HG02763 (cell line): ENCODE measurements at regions not wholly inside any gene's neighbourhood (a gene's known extent, or its start where the extent isn't known, plus 50 kb on each side); places are given as distances from the start of the nearest gene placed in this dataset.
"Not testable (repeated sequence)": the region's sequence is repeated elsewhere in the genome, so short reads cannot be mapped to it uniquely, and the experiment has no call there.

Experiments used
- ATAC-seq: cut with Tn5 transposase; IDR thresholded peaks from one replicate; pipeline ENCODE4 v1.9.1; 2021; ENCODE audit warnings: mild to moderate bottlenecking, moderate library complexity; ENCODE audit not compliant: unreplicated experiment

DNA sequence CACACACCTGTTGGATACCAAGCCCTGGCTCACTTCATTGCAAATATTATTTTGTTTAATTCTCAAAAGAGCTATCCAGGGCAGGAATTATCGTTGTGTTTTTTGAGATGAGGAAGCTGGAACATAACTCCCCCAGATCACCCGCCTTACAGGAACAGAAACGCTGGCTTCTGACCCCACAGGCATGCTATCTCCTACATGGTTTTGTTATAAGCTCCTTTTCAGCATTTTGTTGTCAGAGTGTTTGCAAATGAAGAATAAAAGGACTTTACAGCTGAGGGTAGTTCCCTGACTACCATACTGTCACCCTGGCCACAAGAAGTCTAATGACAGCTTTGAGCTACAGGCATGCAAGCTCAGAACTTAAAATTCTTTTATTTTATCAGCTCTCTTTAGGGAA is 62.0 kb upstream of the MRPS9 start:
- ATAC-seq = no peak

DNA sequence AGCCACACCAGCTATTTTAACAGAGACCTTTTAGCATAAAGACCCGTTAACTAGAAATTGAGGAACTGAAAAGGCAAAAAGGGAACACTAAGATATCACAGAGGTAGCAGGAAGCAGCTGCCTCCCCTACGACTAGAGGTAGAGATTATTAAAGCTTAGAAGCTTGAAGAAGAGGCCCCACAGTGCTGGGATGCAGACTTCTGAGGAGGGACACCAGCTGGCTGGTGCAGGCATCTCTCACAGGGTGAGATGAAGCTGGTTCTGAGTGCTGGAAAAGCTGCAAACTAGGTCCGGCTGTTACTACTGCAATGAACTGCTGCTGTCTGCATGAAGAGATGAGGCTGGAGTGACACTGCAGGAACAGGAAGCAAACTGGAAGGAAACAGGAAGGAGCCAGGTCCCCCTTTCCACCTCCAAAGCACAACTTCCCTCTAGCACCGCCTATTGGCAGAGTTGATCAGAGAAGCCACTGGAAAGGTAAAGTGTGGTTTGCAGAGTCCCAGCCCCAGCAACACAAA is 61.2 kb upstream of the MRPS9 start:
- peak; percentile 96 for ATAC-seq

DNA sequence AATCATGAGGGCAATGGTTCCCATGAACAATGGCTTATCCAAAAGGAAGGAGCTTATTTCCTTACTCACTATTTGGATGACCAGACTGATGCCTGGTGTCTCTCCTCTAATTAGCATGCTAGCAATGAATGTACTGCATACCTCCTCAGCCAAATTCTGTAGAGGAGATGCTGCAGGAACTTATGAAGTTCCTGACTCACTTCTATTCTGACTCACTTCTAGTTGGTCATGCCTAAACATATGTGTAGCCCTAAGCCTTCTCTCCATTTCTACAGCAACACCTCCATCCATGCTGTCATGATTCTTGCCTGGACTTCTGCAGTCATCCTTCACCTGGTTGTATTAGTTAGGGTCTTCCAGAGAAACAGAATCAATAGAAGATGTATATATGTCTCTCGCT is 59.9 kb upstream of the MRPS9 start:
- ATAC-seq = no peak

DNA sequence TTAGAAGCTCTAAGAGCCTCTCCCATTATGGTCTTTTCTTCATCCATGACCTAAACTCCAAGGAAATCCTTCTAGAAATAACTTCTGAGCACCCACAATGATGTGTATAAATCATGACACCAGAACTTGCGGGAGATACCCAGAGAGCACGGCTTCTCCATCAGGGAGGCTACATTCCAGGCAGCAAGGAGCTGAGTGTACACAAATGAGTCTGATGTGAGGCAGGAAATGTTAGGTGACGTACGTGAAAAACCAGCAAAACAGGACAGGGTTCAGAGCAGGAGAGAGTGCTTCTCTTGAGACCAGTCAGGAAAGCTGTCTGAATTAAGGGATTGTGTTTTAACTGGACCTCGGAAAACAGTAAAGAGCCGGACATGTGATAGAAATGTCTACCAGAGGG is 58.1 kb upstream of the MRPS9 start:
- not testable (repeated sequence) for ATAC-seq

DNA sequence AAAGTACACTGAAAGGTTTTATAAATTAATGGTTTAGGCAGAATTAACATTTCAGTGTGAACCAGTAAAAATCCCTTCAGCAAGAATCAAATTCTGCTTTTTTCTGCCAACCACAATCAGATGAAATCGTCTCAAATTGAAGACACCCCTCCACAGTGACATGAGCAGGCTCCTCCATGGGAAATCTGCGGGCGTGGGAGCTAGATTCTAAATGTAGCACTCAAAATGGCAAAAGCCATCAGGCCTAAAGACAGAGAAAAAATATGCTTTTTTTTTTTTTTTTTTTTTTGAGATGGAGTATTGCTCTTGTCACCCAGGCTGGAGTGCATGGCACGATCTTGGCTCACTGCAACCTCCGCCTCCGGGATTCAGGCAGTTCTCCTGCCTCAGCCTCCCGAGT is 55.8 kb upstream of the MRPS9 start:
- no peak for ATAC-seq
